GM06990 (cell line): ENCODE measurements at regions not wholly inside any gene's neighbourhood (a gene's known extent, or its start where the extent isn't known, plus 50 kb on each side); places are given as distances from the start of the nearest gene placed in this dataset.

Experiments used
- DNase-seq: peaks from one replicate; pipeline ENCODE4 v3.0.0-alpha.2; 2011; ENCODE audit not compliant: insufficient read length; ENCODE audit errors: extremely low read depth
- H3K27me3 ChIP-seq: replicated peaks from 2 replicates; pipeline ENCODE4 v1.6.0; 2011; ENCODE audit warnings: low read length; ENCODE audit not compliant: control insufficient read depth, insufficient read depth
- H3K36me3 ChIP-seq: 2 replicates; pipeline ENCODE4 v1.5.1; 2011; ENCODE audit warnings: low read length; ENCODE audit not compliant: control insufficient read depth, insufficient read depth
- H3K4me3 ChIP-seq: replicated peaks from 2 replicates; pipeline ENCODE4 v1.5.1; 2011; ENCODE audit warnings: low read depth, mild to moderate bottlenecking, control low read depth, low read length
- TF ChIP-seq, protein P1 (sequence below): IDR thresholded peaks from 2 replicates; pipeline ENCODE4 v1.5.1; 2011; ENCODE audit warnings: low read length, control low read depth, mild to moderate bottlenecking, inconsistent platforms; ENCODE audit not compliant: insufficient read depth, poor library complexity, severe bottlenecking

DNA sequence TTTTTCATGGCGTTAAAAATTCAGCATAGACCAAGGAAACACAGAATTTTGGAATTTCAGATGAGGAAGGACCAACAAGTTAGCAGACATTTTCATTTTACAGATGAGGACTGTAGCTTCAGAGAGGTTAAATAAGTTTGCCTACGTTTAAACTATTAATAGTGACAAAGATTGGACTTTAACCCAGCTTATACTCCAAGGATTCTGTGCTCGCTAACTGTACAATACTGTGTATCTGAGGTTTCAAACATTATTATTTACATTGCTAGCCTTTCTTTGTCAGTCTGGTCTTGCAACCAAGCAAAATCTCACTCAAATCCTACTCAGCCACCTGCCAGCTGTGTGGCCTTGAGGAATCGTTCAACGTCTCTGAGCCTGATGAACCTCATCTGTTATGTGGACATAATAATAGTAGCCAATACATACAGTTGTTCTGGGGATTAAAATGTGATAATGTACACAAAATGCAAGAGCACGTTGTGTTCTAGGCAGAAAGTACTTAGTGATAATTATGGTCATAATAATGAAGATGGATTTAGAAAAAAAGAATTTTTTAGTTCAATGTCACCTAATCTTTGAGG lies 462.4 kb upstream of the TRIB2 start:
- TF ChIP-seq, protein P1, sequence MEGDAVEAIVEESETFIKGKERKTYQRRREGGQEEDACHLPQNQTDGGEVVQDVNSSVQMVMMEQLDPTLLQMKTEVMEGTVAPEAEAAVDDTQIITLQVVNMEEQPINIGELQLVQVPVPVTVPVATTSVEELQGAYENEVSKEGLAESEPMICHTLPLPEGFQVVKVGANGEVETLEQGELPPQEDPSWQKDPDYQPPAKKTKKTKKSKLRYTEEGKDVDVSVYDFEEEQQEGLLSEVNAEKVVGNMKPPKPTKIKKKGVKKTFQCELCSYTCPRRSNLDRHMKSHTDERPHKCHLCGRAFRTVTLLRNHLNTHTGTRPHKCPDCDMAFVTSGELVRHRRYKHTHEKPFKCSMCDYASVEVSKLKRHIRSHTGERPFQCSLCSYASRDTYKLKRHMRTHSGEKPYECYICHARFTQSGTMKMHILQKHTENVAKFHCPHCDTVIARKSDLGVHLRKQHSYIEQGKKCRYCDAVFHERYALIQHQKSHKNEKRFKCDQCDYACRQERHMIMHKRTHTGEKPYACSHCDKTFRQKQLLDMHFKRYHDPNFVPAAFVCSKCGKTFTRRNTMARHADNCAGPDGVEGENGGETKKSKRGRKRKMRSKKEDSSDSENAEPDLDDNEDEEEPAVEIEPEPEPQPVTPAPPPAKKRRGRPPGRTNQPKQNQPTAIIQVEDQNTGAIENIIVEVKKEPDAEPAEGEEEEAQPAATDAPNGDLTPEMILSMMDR: no peak
- no peaks in the 10 kb centered on the region; the same call in 1 of the 2 replicates for H3K36me3 ChIP-seq
- no peak overlapping the region for H3K4me3 ChIP-seq
- no peak for DNase-seq
- no peaks in the 10 kb centered on the region for H3K27me3 ChIP-seq

DNA sequence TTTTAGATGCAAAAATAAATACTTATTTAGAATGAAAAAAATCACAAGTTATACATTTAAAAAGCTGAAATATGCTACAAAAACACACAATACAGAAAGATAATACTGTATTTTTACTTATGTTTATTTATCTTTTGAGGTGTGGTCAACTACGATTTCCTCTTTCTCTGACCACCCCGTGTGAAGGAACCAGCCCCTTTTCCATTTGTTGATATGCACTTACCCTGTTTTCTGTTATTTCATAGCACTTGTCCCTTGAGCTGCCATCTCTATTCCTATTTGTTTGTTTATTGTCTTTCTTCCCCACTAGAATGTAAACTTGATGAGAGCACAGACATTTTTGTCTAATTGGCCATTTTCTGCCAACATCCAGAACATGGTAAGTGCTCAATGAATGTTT lies 460.5 kb upstream of the TRIB2 start:
- no peak overlapping the region for H3K4me3 ChIP-seq
- DNase-seq: no peak
- H3K27me3 ChIP-seq: no peaks in the 10 kb centered on the region
- no peaks in the 10 kb centered on the region; the same call in 1 of the 2 replicates for H3K36me3 ChIP-seq
- TF ChIP-seq, protein P1: no peak

DNA sequence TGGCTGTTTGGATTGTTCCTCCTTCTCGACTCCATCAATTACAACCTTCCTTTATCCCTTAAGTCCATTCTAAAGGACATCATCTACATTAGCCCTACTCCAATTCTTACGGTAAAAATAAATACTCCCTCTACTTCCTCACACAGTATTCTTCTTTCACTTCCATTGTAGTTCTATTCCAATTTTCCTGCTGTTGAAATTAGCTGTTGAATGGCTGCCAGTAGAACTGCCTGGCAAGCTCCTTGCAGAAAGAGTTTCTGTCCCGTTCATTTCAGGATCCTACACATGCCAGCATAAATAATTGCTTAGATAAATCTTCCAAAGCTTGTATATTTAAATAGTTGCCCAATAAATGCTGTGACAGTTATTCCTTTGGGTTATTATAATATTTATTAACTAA lies 459.3 kb upstream of the TRIB2 start:
- TF ChIP-seq, protein P1: no peak
- H3K27me3 ChIP-seq: no peaks in the 10 kb centered on the region
- H3K4me3 ChIP-seq: no peak overlapping the region
- no peak for DNase-seq
- no peaks in the 10 kb centered on the region for H3K36me3 ChIP-seq

DNA sequence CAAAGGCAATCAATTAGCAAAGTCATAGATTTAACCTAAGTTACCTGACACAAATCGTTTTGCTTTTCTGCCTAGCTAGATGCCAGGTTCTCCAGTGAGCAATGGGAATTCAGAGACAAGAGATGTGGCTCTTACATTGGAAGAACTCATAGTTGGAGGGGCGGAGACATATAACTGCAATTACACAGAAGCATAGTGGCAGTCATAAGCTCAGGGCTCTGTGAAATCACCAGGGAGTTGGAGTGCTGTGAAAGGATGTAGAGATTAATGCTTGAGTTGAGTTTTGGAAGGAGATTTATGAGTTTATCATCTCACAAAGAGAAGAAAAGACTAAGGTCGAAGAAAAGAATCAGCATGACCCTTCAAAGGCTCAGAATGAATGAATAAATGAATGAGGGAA lies 457.2 kb upstream of the TRIB2 start:
- no peaks in the 10 kb centered on the region for H3K27me3 ChIP-seq
- DNase-seq: no peak
- no peaks in the 10 kb centered on the region for H3K36me3 ChIP-seq
- TF ChIP-seq, protein P1: no peak
- no peak overlapping the region for H3K4me3 ChIP-seq

DNA sequence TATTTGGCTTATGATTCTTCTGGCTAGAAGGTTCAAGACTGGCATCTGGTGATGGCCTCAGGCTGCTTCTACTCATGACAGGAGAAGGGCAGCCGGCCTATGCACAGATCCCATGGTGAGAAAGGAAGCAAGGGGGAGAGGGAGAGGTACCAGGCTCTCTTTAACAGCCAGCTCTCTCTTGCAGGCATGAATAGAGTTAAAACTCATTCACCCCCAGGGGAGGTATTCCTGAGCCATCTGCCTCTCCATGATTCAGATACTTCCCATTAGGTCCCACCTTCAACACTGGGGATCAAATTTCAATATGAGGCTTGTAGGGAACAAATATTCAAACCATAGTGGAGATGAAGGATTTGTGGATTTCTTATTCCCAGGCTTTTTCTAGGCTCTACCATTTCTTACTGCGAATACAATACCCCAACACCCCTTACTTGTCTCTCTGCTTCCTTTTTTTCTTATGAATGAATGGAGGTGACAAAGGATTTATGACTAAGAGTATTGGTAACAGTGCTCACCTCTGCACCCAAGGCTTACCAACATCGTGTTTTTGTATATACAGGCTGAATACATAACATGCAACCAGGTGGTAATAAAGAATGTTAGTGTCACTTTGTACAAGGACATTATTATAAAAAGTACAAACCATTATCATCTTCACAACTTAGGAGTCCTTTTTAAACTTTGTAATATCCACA lies 454.6 kb upstream of the TRIB2 start:
- DNase-seq: no peak
- no peak overlapping the region for H3K4me3 ChIP-seq
- no peaks in the 10 kb centered on the region for H3K27me3 ChIP-seq
- TF ChIP-seq, protein P1: no peak
- no peaks in the 10 kb centered on the region for H3K36me3 ChIP-seq
